HEK293 (cell line): ENCODE measurements at regions not wholly inside any gene's neighbourhood (a gene's known extent, or its start where the extent isn't known, plus 50 kb on each side); places are given as distances from the start of the nearest gene placed in this dataset.

Experiments used
- CTCF ChIA-PET: fragments of 350-600 bp; formaldehyde crosslinking; extraction: SDS; loops from one replicate; lab custom pipeline; 2021; ENCODE audit warnings: antibody characterized with exemption; lab: Yijun Ruan, JAX
- POLR2A ChIA-PET: fragments of 300-600 bp; formaldehyde crosslinking; extraction: SDS; loops from one replicate; lab custom pipeline; 2020; ENCODE audit warnings: antibody characterized with exemption, inconsistent platforms; lab: Yijun Ruan, JAX
- H3K27ac ChIP-seq: fragments of 200-500 bp; sonication (Bioruptor generic); 2 replicates; pipeline ENCODE4 v1.5.1; 2014; ENCODE audit warnings: low read depth, low read length, control low read depth, inconsistent platforms; ENCODE audit errors: extremely low read depth
- H3K36me3 ChIP-seq, 2 experiments: fragments of 200-500 bp in 1 of 2; sonication (Bioruptor generic) in 1 of 2; 1 replicate in 1 of 2; 2 replicates in 1 of 2; pipeline ENCODE4 v1.5.1; 2014 to 2017; ENCODE audit warnings: inconsistent platforms in 2 of 2, low read length in 2 of 2; ENCODE audit not compliant: control insufficient read depth in 2 of 2, insufficient read depth in 1 of 2
- H3K4me1 ChIP-seq: fragments of 200-500 bp; sonication (Bioruptor generic); 2 replicates; pipeline ENCODE4 v1.5.1; 2014; ENCODE audit warnings: mild to moderate bottlenecking, low read length, inconsistent platforms; ENCODE audit not compliant: control insufficient read depth, insufficient read depth
- H3K4me3 ChIP-seq: 2 replicates; pipeline ENCODE4 v1.5.1; 2011; ENCODE audit warnings: low read depth, mild to moderate bottlenecking, control low read depth, low read length, moderate library complexity
- H3K9me3 ChIP-seq: fragments of 200-500 bp; sonication (Bioruptor generic); 2 replicates; pipeline ENCODE4 v1.5.1; 2014; ENCODE audit warnings: low read depth, low read length, inconsistent platforms; ENCODE audit not compliant: control insufficient read depth, insufficient read depth
- HOXC10 ChIP-seq: sonication (generic); formaldehyde crosslinking; IDR thresholded peaks from 2 replicates; pipeline ENCODE4 v1.8.1; 2023; ENCODE audit warnings: mild to moderate bottlenecking, missing genetic modification reagents
- PRDM4 ChIP-seq: fragments of 450-650 bp; formaldehyde crosslinking; IDR thresholded peaks from 2 replicates; pipeline ENCODE4 v1.5.1; 2017; ENCODE audit warnings: missing biosample characterization, missing genetic modification characterization
- ZBTB1 ChIP-seq: fragments of 450-650 bp; formaldehyde crosslinking; IDR thresholded peaks from 2 replicates; pipeline ENCODE4 v1.5.1; 2016; ENCODE audit warnings: missing biosample characterization, missing genetic modification characterization
- ZBTB20 ChIP-seq: fragments of 450-650 bp; formaldehyde crosslinking; IDR thresholded peaks from 2 replicates; pipeline ENCODE4 v1.5.1; 2016; ENCODE audit warnings: missing biosample characterization, missing genetic modification characterization
- ZBTB21 ChIP-seq: fragments of 450-650 bp; formaldehyde crosslinking; IDR thresholded peaks from 2 replicates; pipeline ENCODE4 v1.5.1; 2017; ENCODE audit warnings: missing biosample characterization, missing genetic modification characterization
- ZNF10 ChIP-seq: fragments of 450-650 bp; formaldehyde crosslinking; IDR thresholded peaks from 2 replicates; pipeline ENCODE4 v1.5.1; 2017; ENCODE audit warnings: missing biosample characterization, missing genetic modification characterization
- ZNF114 ChIP-seq: fragments of 450-650 bp; formaldehyde crosslinking; IDR thresholded peaks from 2 replicates; pipeline ENCODE4 v1.5.0; 2017; ENCODE audit warnings: missing biosample characterization, missing genetic modification characterization
- ZNF148 ChIP-seq: fragments of 450-650 bp; formaldehyde crosslinking; IDR thresholded peaks from 2 replicates; pipeline ENCODE4 v1.5.0; 2017; ENCODE audit warnings: missing biosample characterization, missing genetic modification characterization, borderline replicate concordance
- ZNF18 ChIP-seq: fragments of 450-650 bp; formaldehyde crosslinking; IDR thresholded peaks from 2 replicates; pipeline ENCODE4 v1.5.1; 2016; ENCODE audit warnings: missing biosample characterization, missing genetic modification characterization
- ZNF23 ChIP-seq: fragments of 450-650 bp; formaldehyde crosslinking; IDR thresholded peaks from 2 replicates; pipeline ENCODE4 v1.5.1; 2016; ENCODE audit warnings: missing biosample characterization, missing genetic modification characterization, borderline replicate concordance
- ZNF324 ChIP-seq: fragments of 450-650 bp; formaldehyde crosslinking; IDR thresholded peaks from 2 replicates; pipeline ENCODE4 v1.5.1; 2016; ENCODE audit warnings: missing biosample characterization, missing genetic modification characterization
- ZNF558 ChIP-seq: fragments of 450-650 bp; formaldehyde crosslinking; IDR thresholded peaks from 2 replicates; pipeline ENCODE4 v1.5.1; 2016; ENCODE audit warnings: missing biosample characterization, missing genetic modification characterization
- ZNF692 ChIP-seq: fragments of 450-650 bp; formaldehyde crosslinking; IDR thresholded peaks from 2 replicates; pipeline ENCODE4 v1.5.1; 2016; ENCODE audit warnings: missing biosample characterization, missing genetic modification characterization
- ZNF830 ChIP-seq: fragments of 450-650 bp; IDR thresholded peaks from 2 replicates; pipeline ENCODE4 v1.5.0; 2018; ENCODE audit warnings: missing biosample characterization, missing genetic modification characterization, low read depth, mild to moderate bottlenecking, moderate library complexity

- ChIA-PET CTCF (interaction anchor here (0.5 to 2.2 kb wide), 3 partner anchors 15 to 81 kb away, joined by 3 to 10 read pairs (median 5); no protein-coding TSS in a partner anchor), POLR2A (no interaction called here)
- TF ChIP-seq ZNF830 (tag by site-specific recombination) (no peak), ZNF324 (tag by site-specific recombination) (no peak), HOXC10 (CRISPR knock-in tag) (no peak), ZBTB1 (tag by site-specific recombination) (no peak), ZNF692 (tag by site-specific recombination) (no peak), ZNF18 (tag by site-specific recombination) (no peak)
- Histone ChIP-seq H3K4me3 (no peak overlapping the region), H3K9me3 (no peaks in the 10 kb centered on the region), H3K36me3 (no peaks in the 10 kb centered on the region), H3K27ac (no peak overlapping the region), H3K4me1 (no peaks in the 10 kb centered on the region)
These were observed 77.6 kb upstream of the ADRB2 start for GRCh38 chr5:148748702-148749392.

- POLR2A ChIA-PET: no interaction called here
- Histone ChIP-seq H3K4me3 (no peak overlapping the region), H3K27ac (no peak overlapping the region), H3K9me3 (no peaks in the 10 kb centered on the region), H3K36me3 (no peaks in the 10 kb centered on the region), H3K4me1 (no peaks in the 10 kb centered on the region)
- TF ChIP-seq ZNF148 (tag by site-specific recombination) (no peak), PRDM4 (tag by site-specific recombination) (no peak), ZBTB20 (no peak), ZBTB21 (tag by site-specific recombination) (no peak), ZNF558 (tag by site-specific recombination) (no peak), ZNF23 (tag by site-specific recombination) (no peak), ZNF114 (tag by site-specific recombination) (no peak), ZNF10 (no peak)
- CTCF ChIA-PET: interaction anchor here (0.6 to 1.4 kb wide), 4 partner anchors 9 to 685 kb away, joined by 4 to 7 read pairs (median 5); no protein-coding TSS in a partner anchor
These were observed 75.8 kb upstream of the ADRB2 start for GRCh38 chr5:148750614-148751013.
